Inferior parietal cortex (tissue), 1 donor: ENCODE measurements at regions not wholly inside any gene's neighbourhood (a gene's known extent, or its start where the extent isn't known, plus 50 kb on each side); places are given as distances from the start of the nearest gene placed in this dataset.

Experiments used
- DNase-seq: peaks from one replicate; pipeline ENCODE4 v3.0.0-alpha.2; 2016; ENCODE audit errors: extremely low spot score

- no peak for DNase-seq
Measured at GRCh38 chr2:40507432-40507831, 55.5 kb upstream of the SLC8A1 start.

GRCh38 chr2:40510304-40510703 is 58.4 kb upstream of the SLC8A1 start:
- no peak for DNase-seq

- DNase-seq: peak; percentile 34
Measured at GRCh38 chr2:40511661-40512213, 59.8 kb upstream of the SLC8A1 start.

- peak; percentile 46 for DNase-seq
Measured at GRCh38 chr2:40512256-40512655, 60.4 kb upstream of the SLC8A1 start.

GRCh38 chr2:40513201-40513600 is 61.3 kb upstream of the SLC8A1 start:
- DNase-seq: no peak

- DNase-seq: no peak
Measured at GRCh38 chr2:40516604-40517003, 64.7 kb upstream of the SLC8A1 start.

- no peak for DNase-seq
Measured at GRCh38 chr2:40528564-40528963, 76.7 kb upstream of the SLC8A1 start.

GRCh38 chr2:40531359-40531758 is 79.5 kb upstream of the SLC8A1 start:
- no peak for DNase-seq

GRCh38 chr2:40534528-40534927 is 82.6 kb upstream of the SLC8A1 start:
- no peak for DNase-seq

GRCh38 chr2:40535972-40536371 is 84.1 kb upstream of the SLC8A1 start:
- DNase-seq: no peak

GRCh38 chr2:40540026-40540425 is 88.1 kb upstream of the SLC8A1 start:
- no peak for DNase-seq

- DNase-seq: no peak
Measured at GRCh38 chr2:40543381-40543780, 91.5 kb upstream of the SLC8A1 start.

- no peak for DNase-seq
Measured at GRCh38 chr2:40544072-40544471, 92.2 kb upstream of the SLC8A1 start.

GRCh38 chr2:40545645-40546044 is 93.8 kb upstream of the SLC8A1 start:
- no peak for DNase-seq

GRCh38 chr2:40546439-40547191 is 94.7 kb upstream of the SLC8A1 start:
- DNase-seq: no peak

- DNase-seq: no peak
Measured at GRCh38 chr2:40548521-40548920, 96.6 kb upstream of the SLC8A1 start.

- no peak for DNase-seq
Measured at GRCh38 chr2:40550085-40550484, 98.2 kb upstream of the SLC8A1 start.

GRCh38 chr2:40551081-40551480 is 99.2 kb upstream of the SLC8A1 start:
- no peak for DNase-seq

- DNase-seq: peak; percentile 65
Measured at GRCh38 chr2:40554665-40555294, 102.9 kb upstream of the SLC8A1 start.

- no peak for DNase-seq
Measured at GRCh38 chr2:40556293-40556692, 104.4 kb upstream of the SLC8A1 start.

- DNase-seq: no peak
Measured at GRCh38 chr2:40556739-40557138, 104.8 kb upstream of the SLC8A1 start.

GRCh38 chr2:40558761-40559160 is 106.9 kb upstream of the SLC8A1 start:
- no peak for DNase-seq

- DNase-seq: no peak
Measured at GRCh38 chr2:40559175-40559574, 107.3 kb upstream of the SLC8A1 start.
